Tibial nerve (tissue), 4 donors: ENCODE measurements at regions not wholly inside any gene's neighbourhood (a gene's known extent, or its start where the extent isn't known, plus 50 kb on each side); places are given as distances from the start of the nearest gene placed in this dataset.

Experiments used
- CTCF ChIP-seq, 5 experiments: fragments of 200-600 bp in 3 of 5; fragments of 450-650 bp in 2 of 5; sonication (generic) in 3 of 5; IDR thresholded peaks; one replicate each; pipeline ENCODE4 v1.5.1; 2016 to 2019; ENCODE audit warnings: antibody characterized with exemption in 5 of 5, mild to moderate bottlenecking in 3 of 5, moderate library complexity in 2 of 5
- EP300 ChIP-seq, 2 donors: sonication (generic); formaldehyde crosslinking; IDR thresholded peaks; one replicate each; pipeline ENCODE4 v1.6.1; 2017; ENCODE audit warnings: antibody characterized with exemption in 2 of 2, mild to moderate bottlenecking in 1 of 2

- no peak for TF ChIP-seq CTCF (IDR thresholded peaks at IDR 0.05)
- no peak for TF ChIP-seq EP300 (IDR thresholded peaks at IDR 0.05)
Measured at GRCh38 chr16:87245511-87245910, 71.7 kb downstream of the C16orf95 start.
